Ishikawa (cell line): ENCODE measurements at regions not wholly inside any gene's neighbourhood (a gene's known extent, or its start where the extent isn't known, plus 50 kb on each side); places are given as distances from the start of the nearest gene placed in this dataset.

Experiments
- CEBPB ChIP-seq: IDR thresholded peaks from 2 replicates; pipeline ENCODE4 v1.6.1; 2012
- CREB1 ChIP-seq: IDR thresholded peaks from 2 replicates; pipeline ENCODE4 v1.6.1; 2012; ENCODE audit warnings: low read depth
- EGR1 ChIP-seq: IDR thresholded peaks from 2 replicates; pipeline ENCODE4 v1.6.1; 2012
- EP300 ChIP-seq: IDR thresholded peaks from 2 replicates; pipeline ENCODE4 v1.6.1; 2012; ENCODE audit warnings: borderline replicate concordance
- FOXM1 ChIP-seq: IDR thresholded peaks from 2 replicates; pipeline ENCODE4 v1.6.1; 2012; ENCODE audit warnings: low read depth, borderline replicate concordance
- NFIC ChIP-seq: IDR thresholded peaks from 2 replicates; pipeline ENCODE4 v1.6.1; 2012
- RAD21 ChIP-seq: IDR thresholded peaks from 2 replicates; pipeline ENCODE4 v1.6.1; 2012; ENCODE audit warnings: low read depth
- TAF1 ChIP-seq: IDR thresholded peaks from 2 replicates; pipeline ENCODE4 v1.6.1; 2012; ENCODE audit warnings: low read depth, mild to moderate bottlenecking
- TCF12 ChIP-seq: IDR thresholded peaks from 2 replicates; pipeline ENCODE4 v1.6.1; 2012; ENCODE audit warnings: low read depth
- TEAD4 ChIP-seq: IDR thresholded peaks from 2 replicates; pipeline ENCODE4 v1.6.1; 2012
- YY1 ChIP-seq: IDR thresholded peaks from 2 replicates; pipeline ENCODE4 v1.6.1; 2012; ENCODE audit warnings: low read depth
- ZBTB7A ChIP-seq: IDR thresholded peaks from 2 replicates; pipeline ENCODE4 v1.6.1; 2012; ENCODE audit warnings: low read depth
- TF ChIP-seq, protein P1 (sequence below): IDR thresholded peaks from 2 replicates; pipeline ENCODE4 v1.6.1; 2012
- TF ChIP-seq, protein P2 (sequence below): IDR thresholded peaks from 2 replicates; pipeline ENCODE4 v1.6.1; 2012; ENCODE audit warnings: low read depth, mild to moderate bottlenecking
- TF ChIP-seq, protein P3 (sequence below): IDR thresholded peaks from 2 replicates; pipeline ENCODE4 v1.6.1; 2012

DNA sequence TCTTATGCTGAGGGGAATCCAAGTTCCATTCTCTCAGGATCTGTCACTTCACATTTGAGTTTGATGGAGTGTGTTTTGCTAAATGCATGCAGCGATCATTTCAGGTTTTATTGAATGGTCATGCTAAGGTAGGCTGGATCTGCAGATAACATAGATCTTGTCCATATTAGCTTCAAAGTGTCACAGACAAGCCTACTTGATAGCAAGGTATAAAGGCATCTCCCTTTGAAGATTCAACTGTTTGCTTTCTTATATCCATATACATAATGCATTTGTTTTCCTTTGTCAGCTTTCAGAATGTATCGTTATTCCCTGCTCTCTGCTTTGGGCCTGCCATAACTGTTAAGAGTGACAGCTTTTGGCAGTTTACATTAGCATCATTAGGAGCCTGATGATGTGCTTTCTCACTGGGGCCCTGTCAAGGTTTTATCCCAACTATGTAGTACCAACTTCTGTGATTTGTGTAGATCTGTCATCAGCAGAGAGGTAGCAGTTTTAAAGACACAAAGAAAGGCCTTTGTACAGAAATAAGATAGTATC, 604.3 kb upstream of the CDH7 start:
- TF ChIP-seq TEAD4 (no peak), NFIC (no peak), EP300 (no peak), RAD21 (no peak), TCF12 (no peak), FOXM1 (no peak), ZBTB7A (no peak), CEBPB (no peak), CREB1 (no peak), TAF1 (no peak), YY1 (no peak), EGR1 (no peak)
- TF ChIP-seq, protein P1, sequence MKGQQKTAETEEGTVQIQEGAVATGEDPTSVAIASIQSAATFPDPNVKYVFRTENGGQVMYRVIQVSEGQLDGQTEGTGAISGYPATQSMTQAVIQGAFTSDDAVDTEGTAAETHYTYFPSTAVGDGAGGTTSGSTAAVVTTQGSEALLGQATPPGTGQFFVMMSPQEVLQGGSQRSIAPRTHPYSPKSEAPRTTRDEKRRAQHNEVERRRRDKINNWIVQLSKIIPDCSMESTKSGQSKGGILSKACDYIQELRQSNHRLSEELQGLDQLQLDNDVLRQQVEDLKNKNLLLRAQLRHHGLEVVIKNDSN = no peak
- TF ChIP-seq, protein P2, sequence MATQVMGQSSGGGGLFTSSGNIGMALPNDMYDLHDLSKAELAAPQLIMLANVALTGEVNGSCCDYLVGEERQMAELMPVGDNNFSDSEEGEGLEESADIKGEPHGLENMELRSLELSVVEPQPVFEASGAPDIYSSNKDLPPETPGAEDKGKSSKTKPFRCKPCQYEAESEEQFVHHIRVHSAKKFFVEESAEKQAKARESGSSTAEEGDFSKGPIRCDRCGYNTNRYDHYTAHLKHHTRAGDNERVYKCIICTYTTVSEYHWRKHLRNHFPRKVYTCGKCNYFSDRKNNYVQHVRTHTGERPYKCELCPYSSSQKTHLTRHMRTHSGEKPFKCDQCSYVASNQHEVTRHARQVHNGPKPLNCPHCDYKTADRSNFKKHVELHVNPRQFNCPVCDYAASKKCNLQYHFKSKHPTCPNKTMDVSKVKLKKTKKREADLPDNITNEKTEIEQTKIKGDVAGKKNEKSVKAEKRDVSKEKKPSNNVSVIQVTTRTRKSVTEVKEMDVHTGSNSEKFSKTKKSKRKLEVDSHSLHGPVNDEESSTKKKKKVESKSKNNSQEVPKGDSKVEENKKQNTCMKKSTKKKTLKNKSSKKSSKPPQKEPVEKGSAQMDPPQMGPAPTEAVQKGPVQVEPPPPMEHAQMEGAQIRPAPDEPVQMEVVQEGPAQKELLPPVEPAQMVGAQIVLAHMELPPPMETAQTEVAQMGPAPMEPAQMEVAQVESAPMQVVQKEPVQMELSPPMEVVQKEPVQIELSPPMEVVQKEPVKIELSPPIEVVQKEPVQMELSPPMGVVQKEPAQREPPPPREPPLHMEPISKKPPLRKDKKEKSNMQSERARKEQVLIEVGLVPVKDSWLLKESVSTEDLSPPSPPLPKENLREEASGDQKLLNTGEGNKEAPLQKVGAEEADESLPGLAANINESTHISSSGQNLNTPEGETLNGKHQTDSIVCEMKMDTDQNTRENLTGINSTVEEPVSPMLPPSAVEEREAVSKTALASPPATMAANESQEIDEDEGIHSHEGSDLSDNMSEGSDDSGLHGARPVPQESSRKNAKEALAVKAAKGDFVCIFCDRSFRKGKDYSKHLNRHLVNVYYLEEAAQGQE = no peak
- TF ChIP-seq, protein P3, sequence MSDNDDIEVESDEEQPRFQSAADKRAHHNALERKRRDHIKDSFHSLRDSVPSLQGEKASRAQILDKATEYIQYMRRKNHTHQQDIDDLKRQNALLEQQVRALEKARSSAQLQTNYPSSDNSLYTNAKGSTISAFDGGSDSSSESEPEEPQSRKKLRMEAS = no peak

- TF ChIP-seq EGR1 (no peak), TCF12 (no peak), ZBTB7A (no peak), YY1 (no peak)
These were observed 605.5 kb upstream of the CDH7 start for GRCh38 chr18:65145312-65145711.

DNA sequence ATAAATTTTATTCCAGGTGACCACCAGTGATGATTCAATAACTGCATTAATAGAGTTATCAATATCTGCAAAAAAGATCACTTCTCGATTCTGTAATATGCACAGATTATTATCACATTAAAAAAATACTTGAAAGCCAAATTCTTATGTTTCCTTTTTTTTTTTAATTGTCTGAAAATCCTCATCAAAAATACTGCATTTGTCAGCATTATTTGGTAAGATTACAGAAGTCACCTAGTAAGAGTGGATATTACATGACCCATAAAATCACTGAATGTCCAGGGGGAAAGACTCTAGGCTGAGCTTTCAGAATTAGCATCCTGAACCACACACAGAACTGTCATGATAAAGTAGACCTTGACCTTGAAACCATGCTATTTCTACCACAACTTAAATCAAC, 617.2 kb upstream of the CDH7 start:
- TF ChIP-seq EP300 (no peak), CEBPB (no peak), YY1 (no peak), TAF1 (no peak), EGR1 (no peak), FOXM1 (no peak)

GRCh38 chr18:65124633-65125032, 626.2 kb upstream of the CDH7 start:
- no peak for TF ChIP-seq YY1
- TF ChIP-seq, protein P1 = no peak
- no peak for TF ChIP-seq EP300
- TF ChIP-seq CREB1 = no peak
- no peak for TF ChIP-seq TEAD4
- TF ChIP-seq RAD21 = no peak
- no peak for TF ChIP-seq NFIC
- TF ChIP-seq, protein P3 = no peak
- TF ChIP-seq TAF1 = no peak
- no peak for TF ChIP-seq TCF12
- TF ChIP-seq EGR1 = no peak
- TF ChIP-seq, protein P2 = no peak
- no peak for TF ChIP-seq ZBTB7A
- TF ChIP-seq FOXM1 = no peak
- no peak for TF ChIP-seq CEBPB

GRCh38 chr18:65103864-65104263, 646.9 kb upstream of the CDH7 start:
- TF ChIP-seq TCF12 (no peak), FOXM1 (no peak)

GRCh38 chr18:65093346-65093745, 657.5 kb upstream of the CDH7 start:
- no peak for TF ChIP-seq YY1
- no peak for TF ChIP-seq RAD21
- no peak for TF ChIP-seq TAF1
- TF ChIP-seq, protein P1 = no peak
- TF ChIP-seq CREB1 = no peak
- no peak for TF ChIP-seq TCF12
- TF ChIP-seq CEBPB = no peak
- no peak for TF ChIP-seq FOXM1
- no peak for TF ChIP-seq TEAD4
- no peak for TF ChIP-seq NFIC
- no peak for TF ChIP-seq ZBTB7A
- TF ChIP-seq, protein P2 = no peak
- TF ChIP-seq EGR1 = no peak
- no peak for TF ChIP-seq EP300
